Endothelial cell of umbilical vein (primary cell): ENCODE measurements at regions not wholly inside any gene's neighbourhood (a gene's known extent, or its start where the extent isn't known, plus 50 kb on each side); places are given as distances from the start of the nearest gene placed in this dataset.

Source experiments
- BruUV-seq: library from RNA; stranded (reverse); fragments of 400-500 nt; replicated peaks from 2 replicates; lab custom pipeline; 2021; lab: Mats Ljungman, UMichigan
- CTCF ChIA-PET: fragments of 300-600, 350-600 bp; sonication (Branson Sonifier 250); formaldehyde crosslinking; loops from one replicate; lab custom pipeline; 2021; ENCODE audit warnings: antibody characterized with exemption, inconsistent platforms; lab: Charles Lee
- POLR2A ChIA-PET: fragments of 300-600, 350-600 bp; sonication (Branson Sonifier 250); formaldehyde crosslinking; loops from one replicate; lab custom pipeline; 2021; ENCODE audit warnings: antibody characterized with exemption, inconsistent platforms; lab: Charles Lee
- DNase-seq: peaks from one replicate; pipeline ENCODE4 v3.0.0-alpha.2; 2011; ENCODE audit warnings: low read depth, low spot score
- FAIRE-seq: peaks from 2 replicates; lab custom pipeline; 2011; peaks lifted over from hg19 to GRCh38; lab: Jason Lieb, UNC
- H2AFZ ChIP-seq: 2 replicates; pipeline ENCODE4 v1.6.0; 2012; ENCODE audit warnings: low read depth, low read length, control low read depth, inconsistent platforms
- H3K27ac ChIP-seq: 2 replicates; pipeline ENCODE4 v1.5.1; 2011; ENCODE audit warnings: low read depth, mild to moderate bottlenecking, control low read depth, low read length, moderate library complexity; ENCODE audit not compliant: insufficient read depth
- H3K27me3 ChIP-seq, 2 experiments: 2 replicates each; pipeline versions ENCODE4 v1.6.0 to v1.6.1; 2011; ENCODE audit warnings: low read length in 2 of 2, mixed read lengths in 1 of 2; ENCODE audit not compliant: control insufficient read depth in 2 of 2, insufficient read depth in 2 of 2
- H3K36me3 ChIP-seq, 2 experiments: 2 replicates in 1 of 2; 3 replicates in 1 of 2; pipeline ENCODE4 v1.5.1; 2011; ENCODE audit warnings: low read length in 2 of 2, mild to moderate bottlenecking in 1 of 2, moderate library complexity in 1 of 2; ENCODE audit not compliant: control insufficient read depth in 2 of 2, insufficient read depth in 2 of 2; ENCODE audit errors: extremely low read depth in 1 of 2
- H3K4me1 ChIP-seq: 3 replicates; pipeline ENCODE4 v1.5.1; 2011; ENCODE audit warnings: mild to moderate bottlenecking, low read length; ENCODE audit not compliant: control insufficient read depth, insufficient read depth; ENCODE audit errors: extremely low read depth
- H3K4me2 ChIP-seq: 2 replicates; pipeline ENCODE4 v1.6.1; 2011; ENCODE audit warnings: low read length, control low read depth, mixed read lengths; ENCODE audit not compliant: insufficient read depth
- H3K4me3 ChIP-seq, 3 experiments: fragments of 200-600 bp in 1 of 3; sonication (generic), shearing (Covaris generic) in 1 of 3; replicated peaks in 1 of 3; 2 replicates each; pipeline ENCODE4 v1.5.1; 2011 to 2016; ENCODE audit warnings: control low read depth in 3 of 3, low read length in 3 of 3, mild to moderate bottlenecking in 2 of 3, inconsistent platforms in 1 of 3, low read depth in 1 of 3, moderate library complexity in 1 of 3; ENCODE audit not compliant: insufficient read depth in 1 of 3
- H3K79me2 ChIP-seq: 2 replicates; pipeline ENCODE4 v1.6.0; 2012; ENCODE audit warnings: low read length, inconsistent platforms; ENCODE audit not compliant: control insufficient read depth, insufficient read depth
- H3K9ac ChIP-seq: replicated peaks from 2 replicates; pipeline ENCODE3; 2011; ENCODE audit warnings: low read length, control low read depth; ENCODE audit not compliant: insufficient read depth; ENCODE audit errors: extremely low read depth
- H3K9me1 ChIP-seq: replicated peaks from 3 replicates; pipeline ENCODE4 v1.6.0; 2011; ENCODE audit warnings: mild to moderate bottlenecking, low read length; ENCODE audit not compliant: control insufficient read depth, insufficient read depth; ENCODE audit errors: extremely low read depth
- H3K9me3 ChIP-seq: replicated peaks from 2 replicates; pipeline ENCODE4 v1.5.1; 2012; ENCODE audit warnings: low read length, inconsistent platforms; ENCODE audit not compliant: control insufficient read depth, insufficient read depth
- H4K20me1 ChIP-seq: replicated peaks from 2 replicates; pipeline ENCODE3; 2011; ENCODE audit warnings: mild to moderate bottlenecking, low read length; ENCODE audit not compliant: control insufficient read depth, insufficient read depth; ENCODE audit errors: extremely low read depth
- CTCF ChIP-seq, 2 donors: IDR thresholded peaks; 1 replicate in 1 of 2; 2 replicates in 1 of 2; pipeline ENCODE4 v1.5.1; 2011; ENCODE audit warnings: low read length in 2 of 2, mild to moderate bottlenecking in 2 of 2, moderate library complexity in 2 of 2, control low read depth in 1 of 2, inconsistent platforms in 1 of 2, low read depth in 1 of 2; ENCODE audit not compliant: insufficient read depth in 1 of 2; ENCODE audit errors: extremely low read depth in 1 of 2
- EZH2 ChIP-seq: IDR thresholded peaks from 2 replicates; pipeline ENCODE4 v1.6.1; 2012; ENCODE audit warnings: borderline replicate concordance, low read depth, mild to moderate bottlenecking, moderate library complexity, low read length, inconsistent platforms; ENCODE audit not compliant: severe bottlenecking
- FOS ChIP-seq: IDR thresholded peaks from 2 replicates; pipeline ENCODE4 v1.6.1; 2011; ENCODE audit warnings: mild to moderate bottlenecking, low read length, moderate library complexity, borderline replicate concordance; ENCODE audit not compliant: insufficient read depth
- JUN ChIP-seq: IDR thresholded peaks from 2 replicates; pipeline ENCODE4 v1.6.1; 2011; ENCODE audit warnings: borderline replicate concordance, low read depth; ENCODE audit not compliant: insufficient read length, insufficient read depth
- MAX ChIP-seq: IDR thresholded peaks from 2 replicates; pipeline ENCODE4 v1.6.1; 2011; ENCODE audit not compliant: insufficient read depth, insufficient read length
- MYC ChIP-seq: IDR thresholded peaks from one replicate; pipeline ENCODE4 v1.6.1; 2011; ENCODE audit warnings: mild to moderate bottlenecking, low read depth, low read length
- POLR2A ChIP-seq: IDR thresholded peaks from 2 replicates; pipeline ENCODE4 v1.6.1; 2012; ENCODE audit warnings: low read depth, mild to moderate bottlenecking, control low read depth, low read length
- POLR2AphosphoS5 ChIP-seq: IDR thresholded peaks from 2 replicates; pipeline ENCODE4 v1.6.1; 2012; ENCODE audit warnings: low read depth, mild to moderate bottlenecking, control low read depth, low read length, moderate library complexity; ENCODE audit not compliant: insufficient read depth
- dilution Hi-C: fragments of 300-500 bp; cut with MboI; formaldehyde crosslinking; loops from one replicate; pipeline ENCODE4 v1.15.0; 2019; ENCODE audit warnings: low sequenced_read_pairs; ENCODE audit not compliant: extremely low pct_ligation_motif_present
- intact Hi-C: fragments of 100-400 bp; cut with micrococcal nuclease; formaldehyde crosslinking; loops from one replicate; pipeline ENCODE4 v1.10.0; 2022

- Histone ChIP-seq H3K9ac (no peak overlapping the region), H3K9me1 (no peaks in the 10 kb centered on the region), H3K4me2 (no peak overlapping the region), H3K4me3 (no peak overlapping the region), H3K9me3 (no peaks in the 10 kb centered on the region), H3K27me3 (no peaks in the 10 kb centered on the region), H3K27ac (no peak overlapping the region), H2AFZ (no peak overlapping the region), H3K36me3 (no peaks in the 10 kb centered on the region), H3K79me2 (no peaks in the 10 kb centered on the region), H3K4me1 (no peaks in the 10 kb centered on the region), H4K20me1 (no peaks in the 10 kb centered on the region)
- POLR2A ChIA-PET, result no interaction called here
- no TSS peak for BruUV-seq
- no peak for TF ChIP-seq CTCF (IDR thresholded peaks at IDR 0.05; ENCODE audit: extremely low read depth in 1 of 2, insufficient read depth in 1 of 2, low read depth in 1 of 2, low read length in 2 of 2)
- TF ChIP-seq POLR2AphosphoS5, result no peak
- no peak for TF ChIP-seq EZH2
- no peak for TF ChIP-seq FOS
- no peak for TF ChIP-seq MAX
- no peak for TF ChIP-seq POLR2A
- TF ChIP-seq MYC, result no peak
- no peak for TF ChIP-seq JUN
- intact Hi-C loops (no loop called here), dilution Hi-C loops (no loop called here)
- DNase-seq (no peak), FAIRE-seq (no peak)
- CTCF ChIA-PET, result no interaction called here
These were observed 76.3 kb downstream of the FAT3 start for GRCh38 chr11:92300876-92301275.
